DOHH2 (cell line): ENCODE measurements at regions not wholly inside any gene's neighbourhood (a gene's known extent, or its start where the extent isn't known, plus 50 kb on each side); places are given as distances from the start of the nearest gene placed in this dataset.

ENCODE experiments used
- H3F3A ChIP-seq: fragments of 200-600 bp; sonication (generic), shearing (Covaris generic); 2 replicates; pipeline ENCODE4 v1.6.0; 2016; ENCODE audit warnings: antibody characterized with exemption, mild to moderate bottlenecking; ENCODE audit not compliant: control insufficient read depth, insufficient read depth
- H3K27ac ChIP-seq: fragments of 200-600 bp; sonication (generic); 2 replicates; pipeline ENCODE4 v1.5.1; 2014; ENCODE audit warnings: low read depth, mild to moderate bottlenecking, low read length, moderate library complexity
- H3K27me3 ChIP-seq: fragments of 200-600 bp; sonication (generic); 2 replicates; pipeline ENCODE4 v1.6.1; 2014; ENCODE audit warnings: mild to moderate bottlenecking, low read length, mixed read lengths; ENCODE audit not compliant: control insufficient read depth
- H3K36me3 ChIP-seq: fragments of 200-600 bp; sonication (generic); 2 replicates; pipeline ENCODE4 v1.6.1; 2014; ENCODE audit warnings: mild to moderate bottlenecking, low read length, moderate library complexity, mixed read lengths; ENCODE audit not compliant: control insufficient read depth
- H3K4me1 ChIP-seq: fragments of 200-600 bp; sonication (generic); 2 replicates; pipeline ENCODE4 v1.6.1; 2014; ENCODE audit warnings: mild to moderate bottlenecking, low read length, mixed read lengths; ENCODE audit not compliant: control insufficient read depth
- H3K4me2 ChIP-seq: fragments of 200-600 bp; sonication (generic); 2 replicates; pipeline ENCODE4 v1.6.0; 2014; ENCODE audit warnings: mild to moderate bottlenecking, low read length, moderate library complexity
- H3K4me3 ChIP-seq: fragments of 200-600 bp; sonication (generic); 2 replicates; pipeline ENCODE4 v1.5.1; 2014; ENCODE audit warnings: mild to moderate bottlenecking, low read length, mixed read lengths
- H3K79me2 ChIP-seq: fragments of 200-600 bp; sonication (generic); 2 replicates; pipeline ENCODE4 v1.6.1; 2014; ENCODE audit warnings: mild to moderate bottlenecking, low read length, mixed read lengths; ENCODE audit not compliant: control insufficient read depth
- H3K9me2 ChIP-seq: fragments of 200-600 bp; sonication (generic); replicated peaks from 2 replicates; pipeline ENCODE4 v1.6.1; 2014; ENCODE audit warnings: mild to moderate bottlenecking, low read length, mixed read lengths; ENCODE audit not compliant: control insufficient read depth
- H3K9me3 ChIP-seq: fragments of 200-600 bp; sonication (generic); 2 replicates; pipeline ENCODE4 v1.6.1; 2014; ENCODE audit warnings: antibody characterized with exemption, low read length, mixed read lengths; ENCODE audit not compliant: control insufficient read depth, insufficient read depth
- H4K20me1 ChIP-seq: fragments of 200-600 bp; sonication (generic); 2 replicates; pipeline ENCODE4 v1.6.0; 2014; ENCODE audit warnings: low read depth, mild to moderate bottlenecking, antibody characterized with exemption, low read length, moderate library complexity; ENCODE audit not compliant: control insufficient read depth, insufficient read depth
- EZH2phosphoT487 ChIP-seq: fragments of 200-600 bp; sonication (generic); IDR thresholded peaks from 2 replicates; pipeline ENCODE4 v1.6.1; 2017; ENCODE audit warnings: borderline replicate concordance, mild to moderate bottlenecking, antibody characterized with exemption, low read length, moderate library complexity, mixed read lengths
- TF ChIP-seq, protein P1 (sequence below): fragments of 200-600 bp; sonication (generic); IDR thresholded peaks from one replicate; pipeline ENCODE4 v1.5.1; 2014; ENCODE audit warnings: antibody characterized with exemption, mild to moderate bottlenecking, low read depth, low read length; ENCODE audit not compliant: poor library complexity, severe bottlenecking

- Histone ChIP-seq H3K79me2 (no peaks in the 10 kb centered on the region), H3K4me2 (no peak overlapping the region), H3F3A (no peaks in the 10 kb centered on the region), H3K9me3 (no peaks in the 10 kb centered on the region), H3K27ac (no peak overlapping the region), H3K9me2 (no peaks in the 10 kb centered on the region), H4K20me1 (no peaks in the 10 kb centered on the region), H3K36me3 (no peaks in the 10 kb centered on the region), H3K4me3 (no peak overlapping the region), H3K27me3 (no peaks in the 10 kb centered on the region), H3K4me1 (no peaks in the 10 kb centered on the region)
- no peak for TF ChIP-seq EZH2phosphoT487
- TF ChIP-seq, protein P1, sequence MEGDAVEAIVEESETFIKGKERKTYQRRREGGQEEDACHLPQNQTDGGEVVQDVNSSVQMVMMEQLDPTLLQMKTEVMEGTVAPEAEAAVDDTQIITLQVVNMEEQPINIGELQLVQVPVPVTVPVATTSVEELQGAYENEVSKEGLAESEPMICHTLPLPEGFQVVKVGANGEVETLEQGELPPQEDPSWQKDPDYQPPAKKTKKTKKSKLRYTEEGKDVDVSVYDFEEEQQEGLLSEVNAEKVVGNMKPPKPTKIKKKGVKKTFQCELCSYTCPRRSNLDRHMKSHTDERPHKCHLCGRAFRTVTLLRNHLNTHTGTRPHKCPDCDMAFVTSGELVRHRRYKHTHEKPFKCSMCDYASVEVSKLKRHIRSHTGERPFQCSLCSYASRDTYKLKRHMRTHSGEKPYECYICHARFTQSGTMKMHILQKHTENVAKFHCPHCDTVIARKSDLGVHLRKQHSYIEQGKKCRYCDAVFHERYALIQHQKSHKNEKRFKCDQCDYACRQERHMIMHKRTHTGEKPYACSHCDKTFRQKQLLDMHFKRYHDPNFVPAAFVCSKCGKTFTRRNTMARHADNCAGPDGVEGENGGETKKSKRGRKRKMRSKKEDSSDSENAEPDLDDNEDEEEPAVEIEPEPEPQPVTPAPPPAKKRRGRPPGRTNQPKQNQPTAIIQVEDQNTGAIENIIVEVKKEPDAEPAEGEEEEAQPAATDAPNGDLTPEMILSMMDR: no peak
Measured at GRCh38 chr6:92582211-92582610, 837.1 kb downstream of the EPHA7 start.

- Histone ChIP-seq H3K4me1 (no peaks in the 10 kb centered on the region), H3K79me2 (no peaks in the 10 kb centered on the region), H4K20me1 (no peaks in the 10 kb centered on the region), H3K27ac (no peak overlapping the region), H3K4me3 (no peak overlapping the region), H3F3A (no peaks in the 10 kb centered on the region), H3K9me3 (no peaks in the 10 kb centered on the region), H3K27me3 (no peaks in the 10 kb centered on the region), H3K9me2 (no peaks in the 10 kb centered on the region), H3K36me3 (no peaks in the 10 kb centered on the region), H3K4me2 (no peak overlapping the region)
- TF ChIP-seq EZH2phosphoT487: no peak
- TF ChIP-seq, protein P1: no peak
Measured at GRCh38 chr6:92577077-92577719, 842.2 kb downstream of the EPHA7 start.

- H3K9me3 ChIP-seq: no peaks in the 10 kb centered on the region
- H3K27me3 ChIP-seq: no peaks in the 10 kb centered on the region
- no peaks in the 10 kb centered on the region for H4K20me1 ChIP-seq
- no peaks in the 10 kb centered on the region for H3K36me3 ChIP-seq
- no peaks in the 10 kb centered on the region for H3K9me2 ChIP-seq
- H3K79me2 ChIP-seq: no peaks in the 10 kb centered on the region
- no peak overlapping the region for H3K4me2 ChIP-seq
- no peak for TF ChIP-seq EZH2phosphoT487
- TF ChIP-seq, protein P1: no peak
- H3K4me3 ChIP-seq: no peak overlapping the region
- no peak overlapping the region for H3K27ac ChIP-seq
- no peaks in the 10 kb centered on the region for H3F3A ChIP-seq
- no peaks in the 10 kb centered on the region for H3K4me1 ChIP-seq
Measured at GRCh38 chr6:92568541-92568940, 850.8 kb downstream of the EPHA7 start.
